Ovary (tissue), 7 donors: ENCODE measurements at regions not wholly inside any gene's neighbourhood (a gene's known extent, or its start where the extent isn't known, plus 50 kb on each side); places are given as distances from the start of the nearest gene placed in this dataset.

ENCODE experiments used
- DNase-seq, 5 donors: peaks; one replicate each; pipeline ENCODE4 v3.0.0-alpha.2; 2019 to 2020
- H3K27ac ChIP-seq, 2 donors: fragments of 200-600 bp; one replicate each; pipeline versions ENCODE4 v1.5.1 to v1.8.0; 2019 to 2022
- H3K27me3 ChIP-seq: fragments of 200-600 bp; one replicate; pipeline ENCODE4 v1.8.0; 2022
- H3K36me3 ChIP-seq: fragments of 200-600 bp; sonication (generic); one replicate; pipeline ENCODE4 v1.5.1; 2019
- H3K4me1 ChIP-seq: one replicate; pipeline ENCODE4 v1.8.1; 2013; ENCODE audit warnings: mild to moderate bottlenecking, moderate library complexity; ENCODE audit not compliant: insufficient read depth
- H3K4me3 ChIP-seq: fragments of 200-600 bp; sonication (generic); one replicate; pipeline ENCODE4 v1.5.1; 2017
- H3K9me3 ChIP-seq, 2 donors: fragments of 200-600 bp in 1 of 2; sonication (generic) in 1 of 2; one replicate each; pipeline versions ENCODE4 v1.5.1 to v1.8.1; 2013 to 2019; ENCODE audit warnings: mild to moderate bottlenecking in 1 of 2, moderate library complexity in 1 of 2
- CTCF ChIP-seq, 3 donors: fragments of 450-650 bp in 2 of 3; fragments of 200-600 bp in 1 of 3; IDR thresholded peaks; one replicate each; pipeline versions ENCODE4 v1.5.1 to v1.8.0; 2016 to 2022; ENCODE audit warnings: antibody characterized with exemption in 3 of 3, mild to moderate bottlenecking in 1 of 3
- EP300 ChIP-seq: sonication (generic); formaldehyde crosslinking; IDR thresholded peaks from one replicate; pipeline ENCODE4 v1.6.1; 2017; ENCODE audit warnings: antibody characterized with exemption
- POLR2A ChIP-seq: fragments of 450-650 bp; IDR thresholded peaks from one replicate; pipeline ENCODE4 v1.6.1; 2017; ENCODE audit warnings: antibody characterized with exemption, mild to moderate bottlenecking, moderate library complexity
- WGBS, 3 donors: extraction: QIAGEN DNeasy Blood & Tissue Kit in 1 of 3; methylation state at CpG; one replicate each; pipeline versions ENCODE4 v1.1.5 to v1.1.7; 2013 to 2017; 5-methylcytosine and 5-hydroxymethylcytosine counted together
- intact Hi-C, 4 donors: fragments of 100-400 bp; cut with DNase I; formaldehyde crosslinking; loops; one replicate each; pipeline versions ENCODE4 v1.11.0 to v1.15.1; 2022 to 2023
- donor health status: DM: no; HTN: no; CAD: no; lungs with moderate emphysema.
- donor health status: DM: no; HTN: no; CAD: no.
- donor health status: Bipolar disorder and iron deficiency.
- donor health status: DM: no; HTN: no; CAD: no.
- donor health status: DM: yes; HTN: yes; CAD: no.

- Histone ChIP-seq H3K36me3 (no peaks in the 10 kb centered on the region), H3K4me1 (no peaks in the 10 kb centered on the region), H3K9me3 (no peaks in the 10 kb centered on the region), H3K4me3 (no peak overlapping the region), H3K27me3 (no peaks in the 10 kb centered on the region), H3K27ac (no peak overlapping the region)
- no peak for DNase-seq
- intact Hi-C loops = no loop called here
- 82 to 89% (median 82%) methylated on average over 3 of the region's 3 CpGs for WGBS, 3 donors
- TF ChIP-seq POLR2A = no peak
- no peak for TF ChIP-seq EP300
- no peak for TF ChIP-seq CTCF (IDR thresholded peaks at IDR 0.05)
Measured at GRCh38 chr3:132246212-132246611, 71.0 kb upstream of the ACP3 start.

- intact Hi-C loops = no loop called here
- DNase-seq = no peak
- no peaks in the 10 kb centered on the region for H3K36me3 ChIP-seq
- H3K4me1 ChIP-seq = no peaks in the 10 kb centered on the region
- H3K9me3 ChIP-seq = no peaks in the 10 kb centered on the region
- H3K4me3 ChIP-seq = no peak overlapping the region
- 32 to 54% (median 40%) methylated on average over 1 of the region's 1 CpG for WGBS, 3 donors
- TF ChIP-seq CTCF (IDR thresholded peaks at IDR 0.05) = no peak
- no peak for TF ChIP-seq POLR2A
- TF ChIP-seq EP300 = no peak
- H3K27ac ChIP-seq = no peak overlapping the region
- H3K27me3 ChIP-seq = no peaks in the 10 kb centered on the region
Measured at GRCh38 chr3:132247211-132247610, 70.0 kb upstream of the ACP3 start.

- H3K4me3 ChIP-seq = no peak overlapping the region
- no peak overlapping the region for H3K27ac ChIP-seq
- no peak for DNase-seq
- no peaks in the 10 kb centered on the region for H3K4me1 ChIP-seq
- no peaks in the 10 kb centered on the region for H3K36me3 ChIP-seq
- intact Hi-C loops = no loop called here
- no peaks in the 10 kb centered on the region for H3K27me3 ChIP-seq
- no peak for TF ChIP-seq CTCF (IDR thresholded peaks at IDR 0.05)
- TF ChIP-seq POLR2A = no peak
- H3K9me3 ChIP-seq = no peaks in the 10 kb centered on the region
- 67 to 71% (median 68%) methylated on average over 1 of the region's 1 CpG for WGBS, 3 donors
Measured at GRCh38 chr3:132248490-132248889, 68.7 kb upstream of the ACP3 start.

- Histone ChIP-seq H3K27me3 (no peaks in the 10 kb centered on the region), H3K27ac (no peak overlapping the region), H3K4me1 (no peaks in the 10 kb centered on the region), H3K4me3 (no peak overlapping the region), H3K9me3 (no peaks in the 10 kb centered on the region), H3K36me3 (no peaks in the 10 kb centered on the region)
- WGBS, 3 donors = 4 to 11% (median 5%) methylated on average over 4 of the region's 4 CpGs
- TF ChIP-seq CTCF (IDR thresholded peaks at IDR 0.05) = peak; percentile 29 to 68 (median 61)
- no peak for TF ChIP-seq POLR2A
- intact Hi-C loops = loop anchor here (5.0 to 10.0 kb wide), 4 partner anchors 81 to 391 kb away; no protein-coding TSS in a partner anchor
- peak in 1 of 5 donors; percentile 42 for DNase-seq
Measured at GRCh38 chr3:132253262-132253878, 63.8 kb upstream of the ACP3 start.
